Endometrium (tissue), 2 donors: ENCODE measurements at regions not wholly inside any gene's neighbourhood (a gene's known extent, or its start where the extent isn't known, plus 50 kb on each side); places are given as distances from the start of the nearest gene placed in this dataset.
A peak's percentile ranks its signal among the peaks of the same experiment; 100 is the strongest.

Experiments used
- FAIRE-seq: peaks from 2 replicates; lab custom pipeline; 2012; peaks lifted over from hg19 to GRCh38; lab: Jason Lieb, UNC
- donor health status: control.
- donor health status: control.

DNA sequence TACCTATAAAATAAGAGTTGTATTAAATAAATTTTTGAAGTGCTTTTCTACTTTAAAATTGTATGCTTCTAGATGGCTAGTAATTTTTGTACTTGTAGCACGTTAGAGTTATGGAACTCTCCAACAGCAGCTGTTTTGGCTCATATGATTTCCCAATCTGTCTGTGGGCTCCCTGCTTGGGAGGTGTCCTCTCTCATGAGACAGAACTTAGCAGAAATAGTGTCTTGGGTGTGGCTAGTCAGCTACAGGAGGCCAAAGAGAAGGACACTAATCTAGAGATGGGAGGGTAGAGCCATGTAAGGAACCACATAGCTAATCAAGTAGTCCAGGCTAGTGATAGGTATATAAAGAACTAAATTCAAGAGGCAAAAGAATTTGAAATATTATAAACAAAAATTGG, 78.4 kb upstream of the DAB2 start:
- FAIRE-seq, result no peak

DNA sequence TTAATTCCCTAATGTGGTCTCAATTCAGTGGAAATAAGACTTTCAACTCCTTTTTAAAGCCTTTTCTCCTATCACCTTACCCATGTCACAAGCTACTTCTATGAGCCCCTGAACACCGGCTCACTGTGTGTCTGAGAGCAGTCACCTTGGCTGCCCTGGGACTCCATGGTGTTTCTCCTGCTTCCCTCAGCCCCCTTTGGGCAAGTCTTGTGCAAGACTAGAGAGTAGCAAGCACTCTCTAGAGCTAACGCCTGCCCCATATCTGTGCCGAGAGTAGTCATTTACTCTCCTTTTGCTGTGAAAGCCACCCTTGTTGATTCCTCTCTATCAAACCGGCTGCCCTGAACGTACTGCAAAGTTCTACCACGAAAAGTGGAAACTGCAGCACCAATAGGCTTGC, 77.9 kb upstream of the DAB2 start:
- FAIRE-seq, result no peak

DNA sequence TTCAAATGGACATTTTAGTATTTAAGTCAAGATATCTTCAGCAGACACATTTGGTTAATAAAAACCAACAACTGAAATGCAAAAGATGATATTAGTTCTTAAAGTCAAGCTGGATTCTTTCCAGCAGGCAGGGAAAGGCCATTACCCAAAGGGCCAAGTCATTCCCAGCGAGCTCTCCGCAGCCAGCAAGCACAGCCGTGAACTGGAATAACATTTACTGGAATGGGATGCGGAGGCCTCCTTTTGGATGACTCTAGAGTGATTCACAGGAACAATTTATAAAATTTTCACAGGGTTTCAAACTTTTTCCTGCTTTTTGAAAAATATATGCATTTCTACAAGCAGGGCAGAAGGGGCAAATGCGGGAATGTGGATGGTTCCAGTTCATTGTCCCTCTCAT, 76.6 kb upstream of the DAB2 start:
- no peak for FAIRE-seq

DNA sequence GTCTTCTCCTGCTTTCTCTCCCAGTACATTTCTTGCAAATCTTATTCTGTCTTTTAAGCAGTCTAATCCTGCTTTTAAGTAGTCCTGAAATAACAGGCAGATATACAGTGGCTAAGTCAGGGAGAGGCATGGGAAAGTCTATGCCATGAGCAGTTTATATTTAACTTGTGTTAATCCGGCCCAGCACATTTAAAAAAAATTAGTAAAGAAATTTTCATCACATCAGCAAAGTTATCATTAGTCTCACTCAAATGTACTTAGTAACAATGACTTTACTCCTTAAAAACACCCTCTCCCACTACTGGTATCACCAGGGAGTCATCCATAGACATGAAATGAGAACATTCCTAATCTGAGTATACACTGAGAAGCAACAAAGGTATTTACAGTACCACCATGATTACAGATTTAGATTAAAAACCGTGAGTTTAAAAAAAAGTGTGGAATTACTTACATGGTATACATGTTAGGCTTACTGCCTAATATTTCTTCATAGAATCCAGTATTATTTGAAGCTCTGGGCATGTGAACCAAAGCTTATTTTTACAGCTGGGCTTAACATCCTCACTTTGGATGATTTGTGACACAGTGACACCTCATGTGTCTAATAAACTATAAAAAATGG, 75.9 kb upstream of the DAB2 start:
- no peak for FAIRE-seq

DNA sequence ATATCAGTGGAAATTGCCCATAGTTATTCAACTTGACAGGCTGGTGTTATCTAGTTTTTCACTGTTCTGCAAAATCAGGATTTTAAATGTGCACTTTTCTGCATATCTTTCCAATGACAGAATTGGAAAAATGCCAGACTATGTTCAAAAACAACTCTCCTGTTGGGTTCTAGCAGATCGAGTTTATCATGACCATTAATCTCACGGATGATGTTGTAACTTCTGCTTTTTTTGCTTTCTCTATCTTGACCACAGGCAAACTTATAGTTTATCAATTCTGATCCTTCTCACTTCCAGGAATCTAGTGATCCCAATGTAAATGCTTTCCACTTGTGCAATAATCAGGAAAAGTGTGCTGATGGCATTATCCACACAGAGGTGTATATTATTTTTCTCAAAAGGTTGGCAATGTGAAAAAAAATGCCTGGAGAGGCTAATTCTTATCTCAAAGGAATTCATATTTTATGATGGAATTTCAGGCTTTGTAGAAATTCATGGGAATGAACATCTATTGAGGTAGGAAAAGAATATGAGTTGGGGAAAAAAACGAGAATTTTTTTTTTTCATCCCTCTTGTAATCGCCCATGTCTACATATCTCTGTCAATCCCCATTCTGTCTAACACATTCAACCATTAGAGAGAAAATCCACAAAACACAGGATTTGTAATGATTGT, 73.6 kb upstream of the DAB2 start:
- FAIRE-seq, result no peak

DNA sequence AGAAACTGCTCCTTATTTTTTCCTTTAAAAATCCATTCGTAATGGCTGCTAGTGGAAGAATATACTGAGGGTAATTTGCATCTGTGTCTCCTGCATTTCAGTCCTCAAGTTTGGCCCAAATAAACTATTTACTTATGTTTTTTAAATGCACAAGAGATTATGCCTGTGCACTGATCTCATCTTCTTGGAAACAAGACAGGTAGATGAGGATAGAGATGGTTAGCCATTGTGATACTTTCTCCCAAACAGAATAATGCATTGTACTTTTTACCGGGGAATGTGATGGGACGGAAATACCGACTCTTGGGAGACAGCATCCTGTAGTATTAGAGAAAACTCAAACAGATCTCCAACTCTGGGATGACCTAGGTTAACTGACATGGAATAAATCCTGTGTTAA, 72.5 kb upstream of the DAB2 start:
- no peak for FAIRE-seq

DNA sequence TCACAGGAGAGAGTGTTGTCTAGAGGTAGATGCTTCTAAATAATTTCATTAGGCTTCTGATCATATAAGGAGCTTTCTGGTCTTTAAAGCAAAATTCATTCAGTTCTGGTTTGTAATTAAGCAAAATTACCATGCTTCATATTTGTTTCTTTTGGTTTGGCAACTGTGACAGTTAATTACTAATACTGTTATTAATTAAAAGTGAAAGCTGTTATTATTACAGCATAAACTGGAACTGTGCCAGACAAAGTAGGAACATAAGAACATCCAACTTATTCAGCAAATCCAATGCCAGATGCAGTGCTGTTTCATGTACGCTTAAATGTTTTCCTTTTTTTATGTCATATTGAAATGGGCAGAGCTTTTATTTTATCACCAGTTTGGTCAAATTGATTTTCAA, 70.4 kb upstream of the DAB2 start:
- no peak for FAIRE-seq

DNA sequence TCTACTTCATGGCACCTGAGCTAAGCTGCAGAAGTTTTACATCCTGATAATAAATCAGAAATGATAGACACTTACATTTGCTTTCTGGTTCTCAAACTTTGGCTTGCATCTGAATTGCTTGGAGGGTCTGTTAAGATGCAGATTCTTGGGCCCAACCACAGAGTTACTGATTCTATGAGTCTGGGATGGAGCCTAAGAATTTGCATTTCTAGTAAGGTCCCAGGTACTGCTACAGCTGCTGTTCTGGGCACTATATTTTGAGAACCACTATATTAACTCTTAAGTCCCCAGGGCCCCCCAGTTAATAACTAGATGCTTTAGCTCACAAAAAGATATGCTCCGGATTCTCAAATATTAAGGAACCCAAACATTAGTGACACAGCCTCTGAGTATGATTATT, 69.8 kb upstream of the DAB2 start:
- FAIRE-seq, result no peak

DNA sequence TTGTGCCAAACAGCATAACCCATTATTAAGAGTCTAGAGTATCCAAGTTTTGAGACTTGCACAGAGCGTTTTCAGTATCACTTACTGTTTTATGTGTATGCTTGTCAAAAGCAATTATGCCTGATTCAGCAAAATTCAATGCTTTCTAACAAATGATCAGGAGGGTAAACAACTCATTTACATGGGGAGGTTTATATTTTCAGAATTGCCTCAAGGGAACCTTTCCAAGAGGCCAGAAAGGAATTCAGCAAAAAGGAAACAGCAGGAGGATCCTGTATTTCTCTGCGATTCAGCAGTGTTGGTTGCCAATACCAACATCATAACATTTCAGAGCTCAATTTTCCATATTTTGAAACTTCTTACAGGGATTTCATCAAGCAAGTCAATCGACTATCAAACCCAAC, 69.3 kb upstream of the DAB2 start:
- FAIRE-seq, result peak; percentile 4

DNA sequence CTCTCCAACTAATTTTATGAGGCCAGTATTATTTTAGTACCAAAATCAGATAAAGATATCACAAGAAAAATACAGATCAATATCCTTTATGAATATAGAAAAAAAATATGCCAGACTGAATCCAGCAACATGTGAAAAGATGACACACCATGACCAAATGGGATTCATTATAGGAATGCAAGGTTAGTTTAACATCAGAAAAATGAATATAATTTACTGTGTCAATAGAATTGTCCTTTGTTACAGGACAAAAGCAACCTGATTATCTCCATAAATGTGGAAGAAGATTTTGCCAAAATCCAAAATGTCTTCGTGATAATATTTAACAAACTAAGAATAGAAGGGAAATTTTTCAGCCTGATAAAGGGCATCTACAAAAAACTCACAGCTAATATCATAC, 66.4 kb upstream of the DAB2 start:
- no peak for FAIRE-seq

DNA sequence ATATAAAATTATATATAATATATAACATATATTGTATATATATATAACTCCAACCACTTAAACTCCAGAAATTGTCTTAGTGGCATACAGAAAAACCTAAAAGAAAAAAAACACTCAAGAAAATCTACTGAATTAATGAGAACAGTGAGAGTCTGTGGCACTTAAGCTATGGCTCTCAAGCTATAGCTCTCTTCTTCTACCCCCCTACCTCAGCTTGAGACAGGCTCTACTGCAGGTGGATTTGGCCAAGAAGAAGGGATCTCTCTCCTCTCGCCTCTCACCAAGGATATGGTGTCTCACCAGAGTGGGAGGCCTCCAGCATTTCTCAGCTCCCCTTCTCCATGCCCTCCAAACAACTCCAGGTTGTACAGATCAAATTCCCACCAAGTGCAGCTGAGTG, 64.5 kb upstream of the DAB2 start:
- FAIRE-seq, result no peak

DNA sequence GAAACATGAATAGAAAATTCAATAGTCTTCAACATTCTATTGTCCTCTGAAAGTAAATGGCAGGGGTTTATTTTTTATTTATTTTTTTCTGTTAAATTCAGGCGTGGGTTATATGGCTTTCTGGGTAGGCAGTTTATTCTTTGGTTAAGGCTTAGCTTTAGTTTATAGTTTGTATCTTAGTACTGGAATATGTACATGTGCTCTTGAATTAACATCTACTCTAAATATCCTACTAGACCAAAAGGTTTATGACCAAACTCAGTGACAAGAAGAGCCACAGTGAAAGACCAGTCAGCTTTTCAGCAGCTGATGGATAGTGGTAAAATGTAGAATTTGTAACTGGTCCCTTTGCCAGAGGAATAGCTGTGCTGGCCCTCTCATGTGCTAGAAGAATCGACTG, 62.0 kb upstream of the DAB2 start:
- FAIRE-seq, result no peak

DNA sequence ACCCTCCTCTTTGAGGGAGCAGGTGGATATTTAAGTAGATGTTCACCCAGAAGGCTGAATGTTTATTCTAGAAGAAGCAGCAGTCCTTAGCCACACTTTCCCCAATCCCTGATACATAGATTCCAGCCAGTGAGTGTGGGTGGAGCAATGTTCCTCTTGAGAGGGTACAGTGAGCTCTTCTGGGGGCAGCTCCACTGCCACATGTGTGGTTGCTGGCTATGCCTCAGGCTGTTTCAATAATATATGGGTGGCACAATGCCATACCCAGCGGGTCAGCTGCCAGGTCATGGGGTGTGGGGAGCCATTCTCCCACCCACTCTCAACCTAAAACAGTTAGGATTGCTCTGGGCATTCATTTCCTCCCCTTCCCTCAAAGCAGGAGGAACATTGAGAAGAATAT, 61.6 kb upstream of the DAB2 start:
- FAIRE-seq, result no peak

DNA sequence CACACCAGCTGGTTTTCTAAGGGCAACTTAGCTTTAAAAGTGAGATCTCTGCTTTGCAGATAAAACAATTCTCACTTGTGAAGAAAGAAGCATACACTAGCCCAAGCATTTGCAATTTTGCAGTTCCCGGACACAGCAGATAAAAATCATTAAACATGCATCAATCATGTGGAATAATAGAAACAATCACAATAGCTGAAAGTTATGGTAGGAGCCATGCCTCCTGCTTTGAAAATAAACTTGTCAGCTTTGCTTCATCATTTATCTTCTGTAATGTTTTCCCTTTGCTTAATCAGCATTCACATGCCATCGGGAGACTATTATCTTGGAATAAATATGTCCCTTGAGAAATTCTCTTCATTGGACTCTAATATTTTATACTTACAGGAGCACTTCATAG, 60.3 kb upstream of the DAB2 start:
- FAIRE-seq, result no peak

DNA sequence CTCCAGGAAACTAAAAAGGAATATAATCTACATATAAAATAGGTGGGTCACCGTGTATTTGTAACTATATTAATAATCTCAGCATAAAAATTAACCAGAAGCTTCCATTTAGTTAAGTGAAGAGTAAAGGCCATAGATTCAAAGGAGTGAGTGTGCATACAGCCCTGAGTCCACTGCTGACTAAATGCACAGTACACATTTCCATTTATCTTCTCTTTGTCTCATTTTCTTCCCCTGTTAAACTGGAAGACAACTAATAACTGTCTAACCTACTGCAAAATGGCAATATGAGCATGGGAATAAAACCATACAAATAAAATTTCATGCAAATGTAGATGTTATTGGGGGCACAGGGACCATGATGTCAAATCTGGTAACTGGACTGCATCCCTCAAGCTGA, 59.9 kb upstream of the DAB2 start:
- FAIRE-seq, result no peak

DNA sequence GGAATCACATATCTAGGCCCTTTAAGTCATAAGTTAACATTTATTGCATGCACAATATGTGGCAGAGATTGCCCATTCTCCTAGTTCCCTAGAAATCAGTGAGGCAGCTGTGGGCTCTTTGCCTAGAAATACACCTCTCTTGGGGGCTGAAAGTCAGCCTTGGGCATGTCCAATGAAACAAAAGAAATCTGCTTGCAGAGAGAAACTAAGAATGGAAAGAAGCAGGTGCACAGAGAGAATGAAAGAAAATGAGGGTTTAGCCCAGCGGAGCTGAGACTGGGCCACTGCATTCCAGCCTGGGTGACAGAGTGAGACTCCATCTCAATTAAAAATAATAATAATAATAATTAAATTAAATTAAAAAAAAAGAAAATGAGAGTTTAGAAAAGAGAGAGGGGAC, 57.3 kb upstream of the DAB2 start:
- no peak for FAIRE-seq

DNA sequence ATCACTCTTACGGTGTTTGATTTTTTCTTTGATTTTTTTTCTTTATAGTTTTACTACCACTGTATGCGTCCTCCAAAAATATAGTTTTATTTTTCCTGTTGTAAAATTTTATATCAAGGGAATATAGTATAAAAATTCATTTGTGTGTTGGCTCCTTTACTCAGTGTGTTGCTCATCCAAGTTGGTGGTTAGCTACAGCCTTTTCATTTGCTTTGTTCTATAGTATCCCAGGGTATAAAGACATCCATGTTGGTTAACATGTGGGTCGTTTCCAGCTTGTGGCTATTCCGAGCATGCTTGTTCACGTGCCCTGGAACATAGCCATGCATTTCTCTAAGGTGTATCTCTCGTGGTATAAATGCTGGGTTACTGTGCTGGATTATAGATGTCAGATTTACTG, 54.8 kb upstream of the DAB2 start:
- FAIRE-seq, result no peak

DNA sequence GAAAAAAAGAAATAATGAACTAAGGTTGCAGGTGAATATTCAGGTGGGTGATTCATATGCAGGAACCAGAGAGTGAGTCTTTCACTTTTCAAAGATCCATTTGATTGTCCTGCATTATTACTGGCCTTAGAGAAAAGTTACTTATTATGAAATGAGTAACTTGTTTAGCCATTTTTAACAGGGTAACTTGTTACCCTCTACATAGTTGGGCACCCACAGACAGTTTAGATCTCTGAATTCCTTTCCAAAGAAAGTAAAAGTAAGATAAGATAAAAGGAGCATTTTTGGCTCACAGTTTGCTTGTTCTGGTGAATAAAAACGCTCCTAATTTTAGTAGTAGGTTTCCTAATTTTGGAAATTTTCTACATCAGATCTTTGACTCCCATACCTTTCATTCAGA, 54.1 kb upstream of the DAB2 start:
- no peak for FAIRE-seq

DNA sequence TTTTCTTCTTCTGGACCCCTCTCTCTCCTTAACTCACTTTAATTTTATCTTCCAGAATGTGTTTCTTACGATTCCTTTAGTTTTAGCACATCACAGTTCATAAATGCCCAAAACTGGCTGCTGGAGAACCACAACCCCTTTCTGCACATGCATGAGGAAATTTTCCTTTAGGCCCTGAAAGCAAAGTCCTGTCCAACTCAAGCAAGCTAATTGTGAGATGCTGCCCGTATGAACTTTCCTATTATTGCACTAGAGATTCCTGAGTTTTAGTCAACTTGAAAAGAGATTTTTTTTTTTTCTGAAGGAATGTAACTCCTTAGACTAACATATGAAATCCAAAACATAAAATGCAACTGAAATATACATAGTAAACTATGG, 52.1 kb upstream of the DAB2 start:
- FAIRE-seq, result no peak

DNA sequence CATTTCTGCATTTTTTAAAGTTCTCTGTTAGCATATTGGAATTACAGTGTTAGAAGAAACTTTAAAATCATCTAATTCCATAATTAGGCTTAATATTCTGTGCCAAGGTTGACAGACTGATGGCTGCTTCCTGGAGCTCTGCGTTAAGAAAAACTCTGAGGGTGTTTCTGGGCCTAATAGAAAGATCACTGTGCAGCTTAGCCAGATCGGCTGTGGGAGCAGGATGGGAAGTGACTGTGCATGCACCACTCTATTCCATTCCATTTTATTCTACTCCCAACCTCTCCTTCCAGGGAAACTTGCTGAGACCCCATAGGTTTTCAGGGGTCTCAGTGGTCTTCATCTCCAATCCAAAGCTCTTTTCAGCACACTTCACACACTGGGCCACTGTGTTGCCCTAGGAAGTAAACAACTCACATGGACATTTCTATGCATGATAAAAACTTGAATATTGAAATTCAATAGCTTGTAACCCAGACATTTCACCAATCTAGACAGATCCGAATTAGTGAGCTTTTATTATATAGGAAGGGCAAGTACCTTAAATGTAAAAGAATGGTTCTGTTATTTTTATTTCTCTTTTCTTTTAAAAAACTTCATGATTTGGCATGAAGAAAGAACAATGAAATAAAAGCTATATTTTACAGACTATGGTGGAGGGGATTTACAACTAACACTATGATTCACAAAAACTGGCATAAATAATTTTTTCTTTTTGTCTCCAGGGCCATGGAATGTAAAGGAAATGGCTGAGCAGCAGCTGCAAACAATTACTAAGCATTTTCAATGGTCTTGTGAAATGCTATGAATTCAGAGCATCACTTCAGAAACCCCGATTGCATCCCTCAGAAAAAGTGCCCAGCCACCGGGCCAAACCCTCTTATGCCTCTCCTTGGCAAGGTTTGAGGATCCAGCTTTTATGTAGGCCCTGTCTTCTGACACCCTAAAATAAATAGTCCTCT, 51.4 kb upstream of the DAB2 start:
- no peak for FAIRE-seq

DNA sequence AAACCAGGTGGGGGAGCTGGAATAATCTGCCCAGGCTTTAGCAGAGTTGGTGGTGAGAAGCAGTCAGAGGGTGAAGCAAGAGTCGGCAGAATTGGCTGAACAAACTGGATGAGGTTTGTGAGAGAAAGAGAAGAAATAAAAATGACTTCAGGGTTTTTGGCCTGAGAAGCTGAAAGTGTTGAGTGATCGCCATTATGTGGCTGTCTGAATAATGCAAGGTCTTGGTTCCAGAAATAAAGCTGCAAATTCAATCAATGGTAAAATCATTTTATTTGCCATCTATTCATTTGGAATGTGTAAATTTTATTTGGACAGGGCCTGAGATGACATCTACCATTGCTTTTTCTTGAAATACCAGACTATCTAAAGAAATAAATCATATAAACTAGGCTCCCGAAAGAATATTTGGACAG, 50.4 kb upstream of the DAB2 start:
- FAIRE-seq, result no peak
